SW 1271 (cell line): ENCODE measurements at regions not wholly inside any gene's neighbourhood (a gene's known extent, or its start where the extent isn't known, plus 50 kb on each side); places are given as distances from the start of the nearest gene placed in this dataset.
"Not testable (repeated sequence)": the region's sequence is repeated elsewhere in the genome, so short reads cannot be mapped to it uniquely, and the experiment has no call there.

Experiments used
- DNase-seq, 2 experiments: peaks; one replicate each; lab custom pipeline; 2025; lab: John Stamatoyannopoulos, UW

DNA sequence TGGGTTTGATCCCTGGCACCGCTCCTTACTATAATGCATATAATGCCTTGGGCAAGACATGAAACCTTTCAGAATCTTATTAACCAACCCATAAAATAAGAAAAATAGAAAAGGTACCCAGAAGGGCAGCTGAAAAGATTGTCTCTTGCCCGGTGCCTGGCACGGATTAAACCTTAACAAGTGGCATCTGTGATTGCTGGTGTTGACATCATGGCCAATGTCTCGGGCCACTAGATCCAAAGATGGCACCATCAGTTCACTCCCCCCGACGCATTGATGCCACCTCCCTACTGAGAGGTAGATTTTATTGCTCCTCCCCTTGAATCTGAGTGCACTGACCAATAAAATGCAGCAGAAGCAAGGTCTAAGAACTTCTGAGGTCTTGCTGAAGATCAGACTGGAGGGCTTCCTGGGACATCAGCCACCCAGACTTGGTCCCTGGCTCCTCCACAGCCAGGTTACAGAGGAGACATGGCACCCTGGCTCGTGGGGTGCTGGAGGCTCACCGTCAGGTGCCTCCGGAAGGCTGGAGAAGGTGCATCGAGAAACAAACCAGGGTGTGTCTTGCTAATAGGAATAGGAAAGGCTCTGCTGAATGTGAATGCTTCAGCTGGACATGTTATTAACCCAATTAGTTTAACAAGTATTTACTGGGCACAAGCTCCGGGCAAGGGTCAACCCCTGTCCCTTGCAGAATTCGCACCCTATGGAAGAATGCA, 80.0 kb upstream of the COL5A1 start:
- no peak for DNase-seq

DNA sequence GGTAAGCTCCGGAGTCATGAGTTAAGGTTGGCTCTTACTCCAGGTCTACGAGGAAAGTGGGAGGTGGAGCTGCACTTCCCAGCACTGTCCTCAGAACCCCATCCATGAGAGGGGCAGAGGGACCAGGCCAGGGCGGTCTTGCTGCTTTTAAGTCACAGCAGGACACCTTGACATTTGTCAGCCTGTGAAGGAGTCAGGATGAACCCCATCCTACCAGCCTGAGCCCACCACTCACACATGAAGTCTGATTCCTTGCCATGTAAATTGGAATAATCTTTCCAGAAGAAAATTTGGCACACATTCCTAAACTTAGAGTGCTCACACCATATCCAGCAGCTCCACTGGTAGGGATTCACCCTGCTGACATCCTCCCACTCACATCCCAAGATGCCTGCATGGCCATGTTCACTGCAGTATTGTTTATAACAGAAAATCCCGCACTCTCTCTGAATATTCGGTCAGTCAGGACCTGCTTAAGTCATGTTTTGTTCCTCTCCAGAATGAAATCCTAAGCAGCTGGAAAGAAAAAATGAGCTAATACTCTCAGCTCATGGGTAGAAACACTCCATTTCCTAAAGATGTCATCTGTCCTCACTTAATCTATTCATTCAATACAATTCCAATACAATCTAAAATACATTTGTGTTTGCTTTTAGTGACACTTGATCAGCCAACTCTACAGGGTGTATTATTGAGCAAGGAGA, 79.3 kb upstream of the COL5A1 start:
- no peak for DNase-seq

DNA sequence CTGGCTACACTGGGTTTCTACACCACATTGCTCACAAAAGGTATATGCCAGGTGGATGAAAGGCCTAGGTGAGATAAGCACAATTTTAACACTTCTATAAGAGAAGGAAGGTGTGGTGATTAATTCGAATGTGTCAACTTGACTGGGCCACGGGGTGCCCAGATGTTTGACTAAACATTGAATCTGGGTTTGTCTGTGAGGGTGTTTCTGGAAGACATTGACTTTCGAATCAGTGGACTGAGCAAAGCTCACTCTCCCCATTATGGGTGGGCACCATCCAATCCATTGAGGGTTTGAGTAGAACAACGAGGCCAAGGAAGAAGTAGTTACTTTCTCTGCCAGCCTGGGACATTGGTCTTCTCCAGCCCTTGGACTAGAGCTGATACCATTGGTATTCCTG, 78.2 kb upstream of the COL5A1 start:
- DNase-seq = no peak

DNA sequence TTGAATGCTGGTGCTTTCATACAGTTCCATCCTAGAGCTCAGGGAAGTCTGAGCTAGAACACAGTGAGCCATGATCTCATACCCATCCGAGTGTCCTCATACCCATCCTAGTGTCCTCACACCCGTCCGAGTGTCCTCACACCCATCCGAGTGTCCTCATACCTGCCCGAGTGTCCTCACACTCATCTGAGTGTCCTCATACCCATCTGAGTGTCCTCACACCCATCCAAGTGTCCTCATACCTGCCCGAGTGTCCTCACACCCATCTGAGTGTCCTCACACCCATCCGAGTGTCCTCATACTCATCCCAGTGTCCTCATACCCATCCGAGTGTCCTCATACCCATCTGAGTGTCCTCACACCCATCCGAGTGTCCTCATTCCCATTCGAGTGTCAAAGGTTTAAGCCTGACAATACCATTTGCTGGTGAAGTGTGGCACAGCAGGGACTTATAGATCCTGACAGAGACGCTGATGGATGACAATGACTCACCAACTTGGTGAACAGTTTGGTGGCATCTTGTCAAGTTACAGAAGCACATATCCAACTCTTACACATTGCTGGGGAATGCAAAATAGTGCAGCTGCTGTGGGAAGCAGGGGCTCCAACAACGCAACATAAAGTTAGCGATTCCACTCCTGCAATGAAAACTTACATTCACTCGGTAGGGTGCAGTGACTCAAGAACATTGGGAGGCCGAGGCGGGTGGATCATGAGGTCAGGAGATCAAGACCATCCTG, 77.0 kb upstream of the COL5A1 start:
- DNase-seq = no peak

DNA sequence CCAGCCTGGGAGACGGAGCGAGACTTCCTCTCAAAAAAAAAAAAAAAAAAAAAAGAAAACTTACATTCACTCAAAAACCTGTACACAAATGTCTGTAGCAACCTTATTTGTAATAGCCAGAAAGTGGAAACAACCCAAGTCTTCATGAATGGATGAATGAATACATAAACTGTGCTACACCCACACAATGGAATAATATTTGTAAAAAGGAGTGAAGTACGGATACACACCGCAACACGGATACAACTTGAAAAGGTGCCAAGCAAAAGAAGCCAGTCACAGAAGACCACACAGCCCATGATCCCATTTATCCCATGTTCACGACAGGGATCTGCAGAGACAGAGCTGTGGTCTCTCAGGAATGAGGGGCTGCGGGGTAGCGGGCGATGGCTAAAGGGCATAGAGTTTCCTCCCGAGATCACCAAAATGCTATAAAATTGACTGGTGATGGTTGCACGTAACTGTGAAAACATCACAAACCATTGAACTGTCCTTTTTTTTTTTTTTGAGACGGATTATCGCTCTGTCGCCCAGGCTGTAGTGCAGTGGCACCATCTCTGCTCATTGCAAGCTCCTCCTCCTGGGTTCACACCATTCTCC, 76.2 kb upstream of the COL5A1 start:
- DNase-seq = no peak

DNA sequence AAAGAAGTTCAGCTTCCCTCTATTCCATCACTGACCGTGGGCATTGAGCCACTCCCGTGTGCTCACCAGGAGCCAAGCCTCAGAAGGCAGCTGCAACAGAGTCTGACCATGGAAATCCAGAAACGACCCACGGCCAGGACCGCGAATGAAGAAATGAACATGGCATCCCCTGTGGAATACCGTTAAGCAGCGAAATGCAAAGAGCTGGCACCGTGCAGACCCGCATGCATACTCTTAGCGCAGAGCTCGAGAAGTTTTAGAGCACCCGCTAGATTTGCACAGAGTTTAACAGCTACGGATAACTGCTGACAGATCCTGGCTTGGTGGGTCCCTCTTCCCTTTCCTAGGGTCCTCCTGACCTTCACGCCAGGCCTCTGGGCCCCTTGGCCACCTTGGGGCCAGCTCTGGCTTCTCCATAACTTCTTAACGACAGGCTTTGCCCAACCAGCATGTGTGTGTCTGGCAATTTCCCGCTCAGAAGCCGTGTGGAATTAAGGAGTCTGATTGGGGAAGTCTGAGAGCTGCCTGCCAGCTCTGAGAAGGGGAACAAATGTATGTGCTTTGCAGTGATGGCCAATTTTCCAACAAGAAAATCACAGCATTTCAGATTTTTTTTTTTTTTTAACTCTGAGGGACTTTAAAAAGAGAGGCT, 75.3 kb upstream of the COL5A1 start:
- no peak for DNase-seq

DNA sequence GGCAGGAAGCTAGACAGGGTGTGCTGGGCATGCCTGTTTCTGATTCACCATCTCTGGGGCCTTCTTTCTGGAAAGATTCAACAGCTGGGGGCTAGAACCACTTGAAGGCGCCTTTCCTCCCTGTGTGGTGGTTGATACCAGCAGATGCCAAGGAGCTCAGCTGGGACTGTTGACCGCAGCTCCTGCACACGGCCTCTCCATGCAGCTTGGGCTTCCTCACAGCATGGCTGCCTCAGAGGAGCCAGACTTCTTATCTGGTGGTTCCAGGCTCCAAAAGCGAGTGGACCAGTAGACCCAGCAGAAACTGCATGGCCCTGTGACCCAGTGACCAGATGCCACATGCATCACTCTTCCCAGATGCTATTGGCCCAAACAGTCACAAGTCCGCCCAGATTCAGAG, 74.7 kb upstream of the COL5A1 start:
- no peak for DNase-seq

DNA sequence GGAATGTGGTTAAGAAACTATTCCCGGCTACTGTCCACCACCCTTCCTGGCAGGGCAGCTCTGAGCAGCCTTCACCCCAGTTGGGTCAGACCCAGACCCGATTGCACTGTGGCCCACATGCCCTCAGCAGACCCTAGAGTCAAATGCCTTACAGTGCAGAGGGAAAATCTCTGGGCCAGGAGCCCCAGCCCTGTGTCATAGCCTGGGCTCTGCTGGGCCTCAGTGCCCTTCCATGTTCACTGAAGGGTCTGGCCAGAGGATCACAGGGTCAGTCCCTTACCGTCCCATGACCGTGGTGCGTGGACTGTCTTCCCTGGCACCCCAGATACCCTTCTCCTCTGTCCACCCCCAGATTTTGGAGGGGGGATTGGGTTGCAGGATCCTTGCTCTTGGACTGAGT, 73.5 kb upstream of the COL5A1 start:
- no peak for DNase-seq

DNA sequence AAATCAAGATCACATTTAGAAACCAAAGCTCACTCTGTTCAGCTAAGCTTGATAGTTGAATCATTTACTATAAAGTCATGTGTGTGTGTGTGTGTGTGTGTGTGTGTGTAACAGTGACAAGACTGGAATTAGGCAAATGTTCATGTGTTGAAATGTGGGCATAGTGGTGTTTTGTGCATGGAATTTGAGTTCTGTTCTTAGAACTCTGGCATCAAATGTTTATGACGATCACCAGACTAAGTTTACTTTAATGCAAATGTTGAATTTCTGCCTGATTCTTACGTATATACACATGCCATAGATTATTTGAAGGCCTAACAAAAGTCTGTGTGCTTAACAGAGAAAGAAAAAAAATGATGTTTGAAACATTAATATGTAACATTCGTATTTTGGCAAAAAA, 72.8 kb upstream of the COL5A1 start:
- no peak for DNase-seq

DNA sequence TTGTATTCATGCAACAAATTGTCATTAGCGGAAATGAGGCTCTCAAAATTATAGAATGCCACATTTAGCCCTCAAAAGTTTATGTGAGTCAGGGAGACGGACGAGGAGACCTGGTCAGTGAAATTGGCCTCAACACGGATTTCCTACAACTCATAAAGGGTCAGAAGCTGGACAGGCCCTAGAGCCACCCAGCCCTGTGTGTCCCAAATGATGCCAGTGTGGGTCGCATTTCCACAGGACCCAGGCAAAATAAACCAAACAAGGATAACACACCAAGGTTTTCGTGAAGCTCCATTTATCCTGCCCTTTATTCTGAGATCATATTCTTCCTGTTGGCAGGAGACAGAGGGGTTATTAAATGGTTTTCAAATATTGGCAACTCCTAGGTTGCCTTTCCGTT, 72.0 kb upstream of the COL5A1 start:
- DNase-seq = no peak

DNA sequence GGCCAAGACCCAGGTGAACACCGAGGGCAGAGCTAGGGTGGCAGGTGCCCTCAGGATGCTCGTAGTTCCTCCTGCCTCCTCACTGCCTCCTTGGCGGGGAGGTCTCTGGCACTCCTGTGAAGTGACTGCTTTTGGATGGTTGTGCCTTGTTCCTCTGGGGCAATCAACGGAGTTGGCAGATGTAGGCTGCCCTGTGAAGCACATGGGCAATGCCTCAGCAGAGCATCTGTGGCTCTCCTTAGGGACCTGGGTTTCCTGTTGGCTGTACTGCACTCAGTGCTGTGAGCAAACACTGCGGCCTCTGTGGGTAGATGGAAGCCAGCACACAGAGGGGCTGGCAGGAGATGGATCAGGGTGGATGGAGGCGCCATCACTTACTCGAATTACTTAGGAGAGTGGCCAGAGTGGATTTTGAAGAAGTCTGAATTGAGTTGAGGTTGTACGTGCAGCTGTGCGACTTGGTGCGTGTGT, 71.4 kb upstream of the COL5A1 start:
- DNase-seq = no peak

DNA sequence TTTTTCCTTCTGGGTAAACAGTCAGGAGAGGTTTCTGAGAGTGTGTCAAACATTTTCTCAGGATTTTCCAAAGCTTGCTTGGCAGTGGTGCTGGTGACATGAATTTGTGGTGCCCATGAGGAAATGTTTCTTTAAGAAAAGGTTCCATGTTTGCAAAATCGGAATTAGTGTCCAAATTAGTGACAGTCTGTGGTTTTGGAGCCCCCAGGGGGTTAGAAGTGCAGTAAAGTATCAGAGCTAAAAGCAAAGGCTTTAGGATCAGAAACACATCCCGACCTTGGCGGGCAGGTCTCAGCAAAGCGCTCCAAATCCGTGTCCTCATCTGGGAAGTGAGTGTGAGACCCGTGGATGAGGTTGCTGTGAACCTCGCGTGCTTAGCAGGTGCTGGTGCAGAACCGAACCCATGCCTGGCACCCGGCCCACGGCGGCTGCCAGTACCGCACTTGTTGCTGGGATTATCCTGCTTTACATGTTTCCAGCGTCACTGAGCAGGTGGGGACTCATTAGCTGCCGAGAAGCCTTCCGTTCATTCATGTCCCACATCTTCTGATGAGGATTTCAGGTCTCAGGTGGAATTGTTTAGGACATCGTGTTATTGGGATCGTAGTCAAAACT, 70.8 kb upstream of the COL5A1 start:
- DNase-seq = no peak

DNA sequence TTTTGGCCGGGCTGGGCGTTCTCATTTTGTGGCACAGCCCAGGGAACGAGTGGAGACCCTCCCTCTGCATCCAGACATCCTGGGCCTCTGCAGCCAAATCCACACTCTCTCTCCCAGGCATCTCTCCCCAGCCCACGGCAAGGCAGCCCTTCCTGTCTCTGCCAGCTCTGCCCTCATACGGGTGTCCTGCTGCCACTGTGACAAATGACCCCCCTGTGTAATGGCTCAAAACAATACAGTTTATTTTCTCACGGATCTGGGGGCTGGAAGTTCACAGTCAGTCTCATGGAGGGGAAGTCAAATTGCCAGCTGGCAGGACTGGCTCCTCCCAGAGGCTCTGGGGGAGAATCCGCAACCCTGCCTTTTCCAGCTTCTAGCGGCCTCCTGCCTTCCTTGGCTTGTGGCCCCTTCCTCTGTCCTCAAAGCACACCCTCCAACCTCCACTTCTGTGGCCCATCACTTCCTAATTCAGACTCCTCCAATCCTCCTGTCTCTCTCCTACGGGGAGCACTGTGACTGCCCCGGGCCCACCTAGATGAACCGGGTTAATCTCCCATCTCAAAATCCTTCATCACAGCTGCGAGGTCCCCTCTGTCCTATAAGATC, 70.2 kb upstream of the COL5A1 start:
- no peak for DNase-seq

DNA sequence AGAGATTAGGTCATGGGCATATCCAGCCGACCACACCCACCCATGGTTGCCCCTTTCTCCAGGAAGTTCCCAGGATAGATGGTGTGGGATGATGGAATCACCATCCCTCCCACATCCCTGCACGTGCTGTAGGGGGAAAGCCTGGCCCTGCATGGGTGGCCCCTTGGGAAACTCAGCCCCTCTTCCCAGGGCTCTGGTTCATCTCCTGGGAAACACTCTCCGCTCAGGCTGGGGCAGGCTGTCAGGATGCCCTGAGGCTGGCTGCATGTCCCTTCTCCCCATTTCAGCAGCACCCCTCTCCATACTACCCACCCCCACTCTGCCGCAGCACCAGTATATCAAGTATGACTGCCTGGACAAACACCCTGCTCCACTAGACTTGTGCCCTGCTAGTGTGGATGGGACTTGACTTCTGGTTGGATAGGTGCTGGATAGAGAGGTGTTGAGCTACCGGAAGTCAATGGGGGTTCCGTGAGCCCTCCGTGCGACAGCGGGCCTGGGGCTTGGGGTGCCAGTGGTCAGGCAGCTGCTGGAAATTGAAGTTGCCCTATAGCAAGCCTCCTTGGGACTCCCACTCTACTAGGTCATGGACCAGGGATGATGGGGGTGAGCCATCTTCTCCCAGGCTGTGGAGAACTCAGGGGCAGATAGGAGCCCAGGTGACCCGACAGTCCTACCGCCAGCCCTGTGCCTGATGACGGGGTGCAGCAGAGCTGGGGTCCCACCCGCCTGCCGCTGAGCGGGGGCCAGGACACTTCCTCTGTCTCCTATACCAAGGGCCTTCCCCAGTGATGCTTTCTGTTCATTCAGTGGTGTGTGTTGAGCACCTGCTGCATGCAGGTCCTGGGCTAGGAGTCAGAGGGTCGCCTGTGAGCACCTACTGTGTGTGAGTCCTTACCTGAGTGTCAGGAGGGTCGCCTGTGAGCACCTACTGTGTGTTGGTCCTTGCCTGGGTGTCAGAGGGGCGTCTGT, 69.4 kb upstream of the COL5A1 start:
- no peak for DNase-seq

DNA sequence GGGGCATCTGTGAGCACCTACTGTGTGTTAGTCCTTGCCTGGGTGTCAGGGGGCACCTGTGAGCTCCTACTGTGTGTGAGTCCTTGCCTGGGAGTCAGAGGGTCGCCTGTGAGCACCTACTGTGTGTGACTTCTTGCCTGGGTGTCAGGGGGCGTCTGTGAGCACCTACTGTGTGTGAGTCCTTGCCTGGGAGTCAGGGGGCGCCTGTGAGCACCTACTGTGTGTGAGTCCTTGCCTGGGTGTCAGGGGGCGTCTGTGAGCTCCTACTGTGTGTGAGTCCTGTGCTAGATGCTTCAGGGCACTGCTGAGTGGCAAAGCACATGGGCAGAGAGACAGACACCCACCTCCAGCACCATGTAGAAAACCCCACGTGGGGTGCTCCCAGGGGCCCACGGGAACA, 66.9 kb upstream of the COL5A1 start:
- not testable (repeated sequence) for DNase-seq

DNA sequence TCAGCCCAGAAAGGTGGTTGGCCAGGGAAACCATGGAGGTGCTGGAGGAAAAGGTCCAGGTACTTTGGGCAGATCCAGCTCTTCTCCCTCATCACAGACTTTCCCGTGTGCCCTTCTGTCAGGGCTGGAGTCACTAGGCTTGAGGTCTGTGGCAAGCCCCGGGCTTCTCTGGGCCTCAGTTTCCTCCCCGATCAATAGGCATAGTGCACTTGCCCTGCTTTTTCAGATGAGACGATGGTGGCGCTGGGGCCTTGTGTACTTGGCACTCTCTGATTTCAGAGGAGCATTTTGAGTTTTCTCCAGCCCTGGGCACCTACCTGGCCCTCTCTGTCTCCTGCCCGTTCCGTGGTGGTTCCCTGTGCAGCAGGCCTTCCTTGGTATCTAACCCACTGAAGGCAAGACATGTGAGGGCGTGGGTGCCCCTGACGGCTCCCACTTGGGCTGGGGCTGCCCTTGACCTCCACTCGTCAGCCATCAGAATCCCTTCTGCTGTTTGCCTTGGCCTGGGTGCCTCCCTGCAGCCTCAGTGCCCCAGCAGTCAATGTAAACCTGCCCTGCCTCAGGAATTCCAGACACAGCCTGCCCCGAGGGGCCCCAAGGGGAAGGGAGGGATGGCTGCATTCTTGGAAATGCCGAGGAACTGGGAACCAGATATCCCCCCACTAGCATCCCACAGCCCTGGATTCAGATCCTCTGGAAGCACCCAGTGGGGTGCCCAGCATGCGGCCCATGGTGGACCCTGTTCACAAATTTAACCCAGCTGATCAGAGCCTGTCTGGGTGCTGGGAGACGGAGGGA, 66.3 kb upstream of the COL5A1 start:
- no peak for DNase-seq

DNA sequence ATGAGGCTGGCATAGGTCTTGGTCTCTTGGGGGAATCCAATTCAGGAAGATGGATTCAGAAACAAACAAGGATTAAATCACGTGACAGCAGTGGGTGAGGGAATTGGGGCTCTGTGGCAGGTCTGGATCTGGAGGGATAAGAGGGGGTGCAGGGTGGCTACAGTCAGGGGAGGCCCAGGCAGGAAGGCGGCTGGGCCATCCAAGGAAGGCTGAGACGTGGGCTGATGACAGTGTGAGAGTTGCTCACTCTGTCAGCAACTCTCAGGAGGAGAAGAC, 65.8 kb upstream of the COL5A1 start:
- DNase-seq = no peak

DNA sequence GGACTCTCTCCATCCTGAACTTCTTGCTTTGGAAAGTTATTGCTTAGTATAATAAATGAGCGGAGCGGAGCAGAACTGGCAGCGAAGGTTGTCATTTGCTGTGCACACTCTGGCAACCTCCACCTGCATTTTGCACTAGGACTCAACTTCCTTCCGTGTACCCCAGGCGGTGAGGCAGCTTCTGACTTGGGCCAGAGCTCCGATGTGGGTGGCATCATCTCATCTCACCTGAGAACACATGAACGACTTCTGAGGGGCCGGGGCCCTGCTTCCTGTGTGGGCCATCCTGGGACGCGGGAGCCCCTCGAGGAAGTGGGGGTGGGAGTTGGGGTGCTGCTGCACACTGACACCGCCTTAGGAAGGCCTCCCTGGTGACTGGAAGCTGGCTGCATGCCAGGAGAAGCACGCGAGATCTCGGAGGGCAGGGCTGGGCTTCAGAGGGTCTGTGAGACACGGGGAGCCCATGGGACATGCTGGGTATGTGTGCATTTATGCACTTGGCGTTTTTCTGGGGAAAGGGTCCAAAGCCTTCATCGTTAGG, 56.5 kb upstream of the COL5A1 start:
- no peak for DNase-seq
